ENCODE measurements at regions not wholly inside any gene's neighbourhood (a gene's known extent, or its start where the extent isn't known, plus 50 kb on each side); places are given as distances from the start of the nearest gene placed in this dataset.
"Not testable (repeated sequence)": the region's sequence is repeated elsewhere in the genome, so short reads cannot be mapped to it uniquely, and the experiment has no call there.

DNA sequence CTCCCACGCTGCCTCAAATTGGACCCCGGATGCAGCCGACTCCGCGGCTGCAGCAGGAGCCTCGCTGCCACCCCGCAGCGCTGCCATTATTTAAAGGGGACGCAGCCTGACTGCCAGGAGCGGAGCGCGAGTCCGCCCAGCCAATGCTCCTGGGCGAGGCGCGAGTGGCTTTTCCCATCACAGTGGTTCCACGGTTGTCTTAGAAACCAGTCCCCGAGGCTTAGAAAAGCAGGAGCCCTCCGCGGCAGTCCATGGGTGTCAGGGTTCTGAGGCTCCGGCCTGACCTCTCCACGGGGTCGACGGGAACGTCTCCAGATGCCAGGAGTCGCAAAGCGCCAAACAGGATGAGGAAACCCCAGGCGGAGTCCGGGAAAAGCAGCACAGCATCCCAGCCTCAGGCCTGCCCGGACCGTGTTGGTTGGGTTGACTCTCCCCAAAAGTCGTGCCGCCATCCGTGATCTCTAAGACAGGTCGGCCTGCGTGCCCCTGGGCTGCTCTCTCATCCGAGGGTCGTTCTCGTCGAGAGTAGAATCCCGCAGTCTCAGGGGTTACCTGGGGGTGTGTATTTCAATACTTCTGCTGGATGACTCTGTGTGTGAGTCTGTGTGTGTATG lies 975.8 kb upstream of the DEFB115 start:
- no peak for DNase-seq (ENCODE audit: low spot score)
- TF ChIP-seq, protein P1, sequence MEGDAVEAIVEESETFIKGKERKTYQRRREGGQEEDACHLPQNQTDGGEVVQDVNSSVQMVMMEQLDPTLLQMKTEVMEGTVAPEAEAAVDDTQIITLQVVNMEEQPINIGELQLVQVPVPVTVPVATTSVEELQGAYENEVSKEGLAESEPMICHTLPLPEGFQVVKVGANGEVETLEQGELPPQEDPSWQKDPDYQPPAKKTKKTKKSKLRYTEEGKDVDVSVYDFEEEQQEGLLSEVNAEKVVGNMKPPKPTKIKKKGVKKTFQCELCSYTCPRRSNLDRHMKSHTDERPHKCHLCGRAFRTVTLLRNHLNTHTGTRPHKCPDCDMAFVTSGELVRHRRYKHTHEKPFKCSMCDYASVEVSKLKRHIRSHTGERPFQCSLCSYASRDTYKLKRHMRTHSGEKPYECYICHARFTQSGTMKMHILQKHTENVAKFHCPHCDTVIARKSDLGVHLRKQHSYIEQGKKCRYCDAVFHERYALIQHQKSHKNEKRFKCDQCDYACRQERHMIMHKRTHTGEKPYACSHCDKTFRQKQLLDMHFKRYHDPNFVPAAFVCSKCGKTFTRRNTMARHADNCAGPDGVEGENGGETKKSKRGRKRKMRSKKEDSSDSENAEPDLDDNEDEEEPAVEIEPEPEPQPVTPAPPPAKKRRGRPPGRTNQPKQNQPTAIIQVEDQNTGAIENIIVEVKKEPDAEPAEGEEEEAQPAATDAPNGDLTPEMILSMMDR (IDR thresholded peaks at IDR 0.05; ENCODE audit: extremely low read depth, insufficient read depth, missing control alignments): no peak
- in situ Hi-C loops (cut with MboI; ENCODE audit: low pct_unique_long_range_greater_than_20kb, low sequenced_read_pairs, unreplicated experiment): no loop called here

DNA sequence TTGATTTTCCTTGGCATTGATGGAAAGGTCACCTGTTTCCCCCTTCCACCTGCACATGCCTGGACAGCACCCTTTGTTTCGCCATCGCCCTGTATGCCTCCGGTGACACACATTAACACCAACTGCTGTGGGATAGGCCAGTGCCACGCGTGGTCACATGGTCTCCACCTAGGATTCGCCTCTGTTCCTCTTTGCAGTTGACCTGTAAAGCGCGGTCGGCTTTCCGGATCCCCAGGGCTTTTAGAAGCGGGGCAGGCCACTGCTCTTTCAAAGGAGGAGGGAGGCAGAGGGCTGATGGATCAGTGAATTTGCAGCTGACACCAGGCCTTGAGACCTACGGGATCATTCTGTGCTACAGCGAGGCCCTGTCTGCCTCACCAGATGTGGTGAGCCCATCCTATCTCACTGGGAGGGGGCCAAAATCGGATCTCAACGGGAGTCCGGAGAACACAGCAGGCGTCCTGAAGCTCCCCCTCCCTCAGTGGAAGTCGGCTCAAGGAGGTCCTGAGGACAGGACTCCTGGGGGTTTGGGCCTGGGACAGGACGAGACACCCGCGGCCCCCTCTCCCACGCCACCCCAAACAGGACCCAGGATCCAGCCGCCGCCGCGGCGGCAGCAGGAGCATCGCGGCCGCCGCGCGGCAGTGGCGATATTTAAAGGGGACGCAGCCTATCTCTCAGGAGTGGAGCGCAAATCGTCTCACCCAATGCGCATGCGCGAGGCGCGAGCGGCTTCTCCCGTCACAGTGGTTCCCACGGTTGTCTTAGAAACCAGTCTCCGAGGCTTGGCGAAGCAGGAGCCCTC lies 973.8 kb upstream of the DEFB115 start:
- DNase-seq (ENCODE audit: low spot score); in situ Hi-C loops (cut with MboI; ENCODE audit: low pct_unique_long_range_greater_than_20kb, low sequenced_read_pairs, unreplicated experiment): not testable (repeated sequence)

DNA sequence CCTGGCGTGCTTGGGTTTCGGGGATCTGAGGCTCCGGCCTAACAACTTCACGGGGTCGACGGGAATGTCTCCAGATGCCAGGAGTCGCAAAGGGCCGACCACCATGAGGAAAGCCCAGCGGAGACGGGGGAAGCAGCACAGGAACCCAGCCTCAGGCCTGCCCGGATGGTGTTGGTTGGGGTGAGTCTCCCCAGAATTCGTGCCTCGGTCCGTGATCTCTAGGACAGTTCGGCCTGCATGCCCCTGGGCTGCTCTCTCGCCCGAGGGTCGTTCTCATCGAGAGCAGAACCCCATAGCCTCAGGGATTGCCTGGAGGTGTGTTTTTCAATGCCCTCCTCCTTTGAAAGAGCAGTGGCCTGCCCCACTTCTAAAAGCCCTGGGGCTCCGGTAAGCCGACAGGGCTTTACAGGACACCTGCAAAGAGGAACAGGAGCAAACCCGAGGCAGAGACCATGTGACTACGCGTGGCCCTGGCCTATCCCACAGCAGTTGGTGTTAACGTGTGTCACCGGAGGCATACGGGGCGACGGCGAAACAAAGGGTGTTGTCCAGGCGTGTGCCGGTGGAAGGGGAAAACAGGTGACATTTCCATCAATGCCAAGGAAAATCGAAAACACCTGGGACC lies 973.1 kb upstream of the DEFB115 start:
- in situ Hi-C loops (cut with MboI; ENCODE audit: low pct_unique_long_range_greater_than_20kb, low sequenced_read_pairs, unreplicated experiment): no loop called here
- no peak for DNase-seq (ENCODE audit: low spot score)
- TF ChIP-seq, protein P1 (IDR thresholded peaks at IDR 0.05; ENCODE audit: extremely low read depth, insufficient read depth, missing control alignments): no peak

DNA sequence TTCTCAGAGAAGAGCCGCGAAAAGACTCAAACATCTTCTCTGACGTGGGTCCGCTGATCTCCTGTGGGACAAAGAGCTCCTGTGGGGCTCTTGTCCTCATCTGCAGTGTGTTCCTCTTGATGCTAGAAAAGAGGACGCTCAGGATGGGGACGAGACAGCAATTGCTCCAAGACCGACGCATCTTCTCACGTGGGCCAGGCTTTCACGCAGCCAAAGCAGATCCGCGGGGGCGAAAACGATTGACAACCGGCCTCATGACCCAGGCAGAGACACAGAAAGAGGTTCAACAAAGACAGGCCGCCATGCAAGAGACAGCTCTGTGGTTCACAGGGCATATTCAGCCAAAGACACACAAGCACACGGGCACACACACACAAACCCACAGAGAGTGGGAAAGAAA lies 971.8 kb upstream of the DEFB115 start:
- TF ChIP-seq, protein P1 (IDR thresholded peaks at IDR 0.05; ENCODE audit: extremely low read depth, insufficient read depth, missing control alignments): no peak
- in situ Hi-C loops (cut with MboI; ENCODE audit: low pct_unique_long_range_greater_than_20kb, low sequenced_read_pairs, unreplicated experiment): no loop called here
- DNase-seq (ENCODE audit: low spot score): no peak

DNA sequence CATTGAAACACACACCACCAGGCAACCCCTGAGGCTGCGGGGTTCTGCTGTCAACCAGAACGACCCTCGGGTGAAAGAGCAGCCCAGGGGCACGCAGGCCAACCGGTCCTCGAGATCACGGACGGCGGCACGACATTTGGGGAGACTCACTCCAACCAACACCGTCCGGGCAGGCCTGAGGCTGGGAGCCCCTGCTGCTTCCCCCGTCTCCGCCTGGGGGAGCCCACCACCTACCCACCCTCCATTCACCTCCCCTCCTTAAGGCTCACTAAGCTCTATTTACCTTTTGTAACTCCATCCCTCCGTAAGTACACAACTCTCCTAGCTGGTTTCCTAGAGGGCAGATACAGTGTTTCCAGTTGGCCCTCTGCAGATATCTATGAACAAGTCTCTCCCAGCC lies 971.3 kb upstream of the DEFB115 start:
- TF ChIP-seq, protein P1 (IDR thresholded peaks at IDR 0.05; ENCODE audit: extremely low read depth, insufficient read depth, missing control alignments): no peak
- in situ Hi-C loops (cut with MboI; ENCODE audit: low pct_unique_long_range_greater_than_20kb, low sequenced_read_pairs, unreplicated experiment): no loop called here
- peak; percentile 0 for DNase-seq (ENCODE audit: low spot score)

DNA sequence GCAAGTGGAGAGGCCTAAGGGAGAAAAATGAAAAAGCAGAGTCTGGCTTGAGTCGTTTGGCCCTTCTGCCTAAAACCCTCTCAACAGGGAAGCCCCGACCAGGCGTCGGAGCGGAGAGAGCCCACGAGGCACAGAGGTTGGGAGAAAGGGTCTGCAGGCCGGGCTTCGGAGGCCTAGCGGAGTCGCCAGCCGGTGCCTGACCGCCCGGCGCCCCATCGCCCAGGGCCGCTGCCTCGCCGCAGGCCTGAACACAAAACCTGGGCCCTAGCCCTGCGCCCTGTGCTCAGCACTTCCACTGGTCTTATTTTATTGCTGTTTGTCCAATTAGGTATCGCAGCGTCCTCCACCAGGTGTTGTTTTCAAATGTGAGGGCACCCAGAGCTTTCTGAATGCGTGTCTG lies 970.0 kb upstream of the DEFB115 start:
- peak; percentile 2 for DNase-seq (ENCODE audit: low spot score)
- in situ Hi-C loops (cut with MboI; ENCODE audit: low pct_unique_long_range_greater_than_20kb, low sequenced_read_pairs, unreplicated experiment): not testable (repeated sequence)

DNA sequence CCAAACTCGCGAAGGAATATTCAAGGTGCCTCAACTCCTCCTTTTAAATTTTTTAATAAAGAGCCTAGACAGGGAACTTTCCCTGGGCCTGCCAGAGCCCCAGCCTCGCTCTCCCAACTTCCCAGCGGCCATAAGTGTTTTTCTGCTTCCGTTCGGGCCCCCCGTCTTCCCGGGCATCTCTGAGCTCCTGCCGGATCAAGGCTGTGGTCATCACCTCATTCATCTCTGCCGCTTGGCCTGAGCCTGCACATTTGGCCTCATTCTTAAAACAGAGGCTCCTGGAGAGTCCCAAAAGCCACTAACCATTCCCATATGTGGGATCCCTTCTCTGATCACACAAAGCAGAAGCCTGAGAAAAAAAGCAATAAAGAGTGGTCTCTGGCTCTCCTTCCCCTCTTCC lies 969.1 kb upstream of the DEFB115 start:
- in situ Hi-C loops (cut with MboI; ENCODE audit: low pct_unique_long_range_greater_than_20kb, low sequenced_read_pairs, unreplicated experiment): no loop called here
- TF ChIP-seq, protein P1 (IDR thresholded peaks at IDR 0.05; ENCODE audit: extremely low read depth, insufficient read depth, missing control alignments): no peak
- peak; percentile 1 for DNase-seq (ENCODE audit: low spot score)

DNA sequence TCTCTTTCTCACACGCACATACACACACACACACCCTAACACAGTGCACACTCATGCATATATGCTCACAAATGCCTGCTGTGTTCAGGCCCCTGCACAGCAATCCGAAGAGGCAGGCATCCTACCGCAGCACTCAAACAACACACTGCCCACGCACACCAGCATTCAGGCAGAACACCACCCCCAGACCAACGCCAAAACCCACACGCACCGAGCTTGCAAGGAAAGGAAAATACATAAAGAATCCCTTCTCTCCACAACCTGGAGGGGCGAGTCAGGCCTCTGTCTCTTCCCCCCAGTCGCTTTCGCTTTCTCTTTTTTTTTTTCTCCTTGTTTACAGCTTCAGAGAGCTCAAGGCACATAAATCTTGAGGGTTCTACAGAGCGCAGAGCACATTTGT lies 968.4 kb upstream of the DEFB115 start:
- DNase-seq (ENCODE audit: low spot score); in situ Hi-C loops (cut with MboI; ENCODE audit: low pct_unique_long_range_greater_than_20kb, low sequenced_read_pairs, unreplicated experiment): not testable (repeated sequence)

DNA sequence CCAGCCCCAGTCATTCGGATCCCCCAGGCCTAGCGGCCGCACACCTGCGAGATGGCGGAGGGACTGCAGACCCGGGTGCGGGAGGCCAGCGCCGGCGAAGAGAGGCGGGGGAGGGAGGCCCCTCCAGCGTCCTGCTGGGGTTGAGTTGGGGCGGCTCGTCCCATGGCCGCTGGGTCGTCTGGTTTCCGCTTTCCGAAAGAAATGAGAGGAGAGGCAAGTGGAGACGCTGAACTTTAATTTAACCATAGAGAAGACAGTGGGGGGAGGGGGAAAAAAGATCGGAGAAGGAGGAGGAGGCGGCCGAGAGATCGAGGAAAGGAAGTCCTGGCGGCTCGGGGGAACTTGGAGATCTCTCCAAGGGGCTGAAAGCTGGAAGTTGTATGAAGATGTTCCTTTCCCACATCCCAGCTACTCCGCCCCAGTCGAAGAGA lies 967.7 kb upstream of the DEFB115 start:
- in situ Hi-C loops (cut with MboI; ENCODE audit: low pct_unique_long_range_greater_than_20kb, low sequenced_read_pairs, unreplicated experiment); DNase-seq (ENCODE audit: low spot score): not testable (repeated sequence)

DNA sequence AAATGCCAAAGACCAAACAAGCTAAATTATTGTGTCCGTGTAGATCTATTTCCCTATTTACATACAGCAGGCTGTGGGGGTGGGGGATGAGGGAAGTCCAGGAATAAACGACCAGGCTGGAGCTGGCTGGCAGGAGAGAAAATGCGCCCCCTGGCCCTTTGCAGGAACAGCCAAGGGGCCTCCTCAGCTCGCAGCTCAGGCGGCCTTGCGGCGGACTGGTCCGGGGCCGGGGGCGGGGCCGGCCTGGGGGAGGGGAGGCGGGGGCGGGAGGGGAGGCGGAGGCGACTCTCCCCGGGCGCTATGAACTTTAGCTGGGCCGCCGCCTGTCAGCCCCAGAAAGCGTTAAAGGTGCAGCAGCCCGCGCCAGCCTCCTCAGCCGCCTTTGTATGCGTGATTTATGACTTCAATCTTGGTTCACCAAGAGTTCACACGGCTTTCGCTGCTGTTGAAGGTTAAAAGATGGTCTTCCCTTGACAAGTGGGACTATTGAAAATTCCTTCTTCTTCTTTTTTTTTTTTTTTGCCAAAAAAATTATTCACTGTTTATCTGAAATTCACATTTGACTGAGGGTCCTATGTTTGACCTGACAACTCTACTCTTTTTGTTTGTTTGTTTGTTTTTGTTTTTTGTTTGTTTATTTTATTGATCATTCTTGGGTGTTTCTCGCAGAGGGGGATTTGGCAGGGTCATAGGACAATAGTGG lies 967.0 kb upstream of the DEFB115 start:
- DNase-seq (ENCODE audit: low spot score); in situ Hi-C loops (cut with MboI; ENCODE audit: low pct_unique_long_range_greater_than_20kb, low sequenced_read_pairs, unreplicated experiment): not testable (repeated sequence)

DNA sequence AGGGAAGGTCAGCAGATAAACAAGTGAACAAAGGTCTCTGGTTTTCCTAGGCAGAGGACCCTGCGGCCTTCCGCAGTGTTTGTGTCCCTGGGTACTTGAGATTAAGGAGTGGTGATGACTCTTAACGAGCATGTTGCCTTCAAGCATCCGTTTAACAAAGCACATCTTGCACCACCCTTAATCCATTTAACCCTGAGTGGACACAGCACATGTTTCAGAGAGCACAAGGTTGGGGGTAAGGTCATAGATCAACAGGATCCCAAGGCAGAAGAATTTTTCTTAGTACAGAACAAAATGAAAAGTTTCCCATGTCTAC lies 966.4 kb upstream of the DEFB115 start:
- DNase-seq (ENCODE audit: low spot score); in situ Hi-C loops (cut with MboI; ENCODE audit: low pct_unique_long_range_greater_than_20kb, low sequenced_read_pairs, unreplicated experiment): not testable (repeated sequence)
